ENCODE measurements at regions not wholly inside any gene's neighbourhood (a gene's known extent, or its start where the extent isn't known, plus 50 kb on each side); places are given as distances from the start of the nearest gene placed in this dataset.

- DNase-seq (ENCODE audit: low spot score) = no peak
Measured at GRCh38 chr6:101296169-101296960, 97.1 kb upstream of the GRIK2 start.

GRCh38 chr6:101302593-101302992, 90.9 kb upstream of the GRIK2 start:
- DNase-seq (ENCODE audit: low spot score) = no peak

GRCh38 chr6:101303495-101303894, 90.0 kb upstream of the GRIK2 start:
- DNase-seq (ENCODE audit: low spot score) = no peak

- no peak for DNase-seq (ENCODE audit: low spot score)
Measured at GRCh38 chr6:101312652-101313051, 80.9 kb upstream of the GRIK2 start.

GRCh38 chr6:101322921-101323320, 70.6 kb upstream of the GRIK2 start:
- DNase-seq (ENCODE audit: low spot score) = no peak

- DNase-seq (ENCODE audit: low spot score) = no peak
Measured at GRCh38 chr6:101326411-101326810, 67.1 kb upstream of the GRIK2 start.

- DNase-seq (ENCODE audit: low spot score) = no peak
Measured at GRCh38 chr6:101341926-101342325, 51.6 kb upstream of the GRIK2 start.

Data from CD4-positive, alpha-beta T cell treated with Interleukin-2 at 100 ng/mL for 4 hours (primary cell).